RWPE2 (cell line): ENCODE measurements at regions not wholly inside any gene's neighbourhood (a gene's known extent, or its start where the extent isn't known, plus 50 kb on each side); places are given as distances from the start of the nearest gene placed in this dataset.

Experiments used
- ATAC-seq: fragments of 200-7000 bp; cut with Tn5 transposase; 3 replicates; pipeline ENCODE4 v1.9.1; 2021; ENCODE audit warnings: low read depth
- DNase-seq: peaks from one replicate; pipeline ENCODE4 v3.0.0-alpha.2; 2020; ENCODE audit warnings: low spot score
- H3K27ac ChIP-seq: fragments of 450-650 bp; 2 replicates; pipeline ENCODE4 v1.5.1; 2017; ENCODE audit warnings: mild to moderate bottlenecking; ENCODE audit not compliant: poor library complexity, severe bottlenecking
- H3K27me3 ChIP-seq: fragments of 250-450 bp; sonication (Bioruptor Pico); 2 replicates; pipeline ENCODE4 v1.5.1; 2021; ENCODE audit warnings: mild to moderate bottlenecking, moderate library complexity; ENCODE audit not compliant: insufficient read depth, poor library complexity, severe bottlenecking
- H3K36me3 ChIP-seq: fragments of 250-450 bp; sonication (Bioruptor Pico); 2 replicates; pipeline ENCODE4 v1.5.1; 2020; ENCODE audit warnings: low read depth, mild to moderate bottlenecking, moderate library complexity
- H3K4me1 ChIP-seq: fragments of 250-450 bp; sonication (Bioruptor Pico); 2 replicates; pipeline ENCODE4 v1.5.1; 2021; ENCODE audit warnings: mild to moderate bottlenecking, moderate library complexity; ENCODE audit not compliant: insufficient read depth, poor library complexity, severe bottlenecking
- H3K4me3 ChIP-seq: fragments of 250-450 bp; sonication (Bioruptor Pico); 2 replicates; pipeline ENCODE4 v1.5.1; 2021; ENCODE audit warnings: mild to moderate bottlenecking, moderate library complexity; ENCODE audit not compliant: severe bottlenecking
- H3K9me3 ChIP-seq: fragments of 250-450 bp; sonication (Bioruptor Pico); 2 replicates; pipeline ENCODE4 v1.5.1; 2021; ENCODE audit warnings: mild to moderate bottlenecking, moderate library complexity; ENCODE audit not compliant: severe bottlenecking
- CTCF ChIP-seq: fragments of 450-650 bp; IDR thresholded peaks from one replicate; pipeline ENCODE4 v1.5.1; 2017; ENCODE audit warnings: mild to moderate bottlenecking, moderate library complexity; ENCODE audit not compliant: poor library complexity, severe bottlenecking

DNA sequence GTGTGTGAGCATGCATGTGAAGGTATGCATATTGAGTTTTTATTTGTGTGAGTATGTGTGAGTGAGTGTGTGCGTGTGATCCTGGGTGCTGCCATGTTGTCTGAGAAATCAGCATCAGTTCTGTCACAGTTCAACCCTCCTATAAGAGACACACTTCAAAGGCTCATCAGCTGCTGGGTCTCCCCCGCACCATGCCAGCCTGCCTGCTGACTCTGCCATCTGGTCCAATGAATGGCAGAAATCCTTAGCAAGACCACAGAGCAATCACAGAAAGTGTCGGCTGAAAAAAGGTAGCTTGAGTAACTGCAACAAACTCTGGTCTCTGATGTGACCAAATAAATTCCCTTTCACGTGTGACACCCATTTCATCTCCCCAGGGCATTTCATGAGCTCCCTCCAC lies 381.8 kb upstream of the MAF start:
- no peak for ATAC-seq
- no peak for TF ChIP-seq CTCF

DNA sequence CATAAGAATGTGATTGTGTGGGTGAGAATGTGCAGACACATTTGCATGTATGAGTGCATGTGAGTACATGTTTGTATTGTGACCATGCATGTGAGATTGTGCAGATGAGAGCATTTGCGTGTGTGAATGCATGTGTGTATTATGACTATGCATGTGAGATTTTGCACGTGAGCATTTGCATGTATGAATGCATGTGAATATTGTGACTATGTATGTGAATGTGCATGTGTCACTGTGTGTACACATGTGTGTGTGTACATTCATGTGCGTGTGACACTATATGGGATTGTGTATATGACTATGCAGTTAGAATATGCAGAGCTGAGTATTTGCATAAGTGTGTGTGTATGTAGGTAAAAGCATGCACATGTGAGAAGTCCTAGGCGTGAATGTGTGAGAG lies 381.3 kb upstream of the MAF start:
- no peak overlapping the region for H3K4me3 ChIP-seq
- no peak for DNase-seq
- H3K27me3 ChIP-seq = no peaks in the 10 kb centered on the region
- no peaks in the 10 kb centered on the region for H3K4me1 ChIP-seq
- H3K36me3 ChIP-seq = no peaks in the 10 kb centered on the region
- no peaks in the 10 kb centered on the region for H3K9me3 ChIP-seq
- ATAC-seq = no peak
- no peak for TF ChIP-seq CTCF
- no peak overlapping the region for H3K27ac ChIP-seq

More for the DNA sequence above, 381.8 kb upstream of the MAF start:
- no peak overlapping the region for H3K4me3 ChIP-seq
- H3K4me1 ChIP-seq = no peaks in the 10 kb centered on the region
- no peaks in the 10 kb centered on the region for H3K36me3 ChIP-seq
- no peaks in the 10 kb centered on the region for H3K27me3 ChIP-seq
- no peaks in the 10 kb centered on the region for H3K9me3 ChIP-seq
- no peak for DNase-seq
- no peak overlapping the region for H3K27ac ChIP-seq

GRCh38 chr16:79980650-79981521 lies 380.3 kb upstream of the MAF start:
- DNase-seq = no peak
- H3K27me3 ChIP-seq = no peaks in the 10 kb centered on the region

DNA sequence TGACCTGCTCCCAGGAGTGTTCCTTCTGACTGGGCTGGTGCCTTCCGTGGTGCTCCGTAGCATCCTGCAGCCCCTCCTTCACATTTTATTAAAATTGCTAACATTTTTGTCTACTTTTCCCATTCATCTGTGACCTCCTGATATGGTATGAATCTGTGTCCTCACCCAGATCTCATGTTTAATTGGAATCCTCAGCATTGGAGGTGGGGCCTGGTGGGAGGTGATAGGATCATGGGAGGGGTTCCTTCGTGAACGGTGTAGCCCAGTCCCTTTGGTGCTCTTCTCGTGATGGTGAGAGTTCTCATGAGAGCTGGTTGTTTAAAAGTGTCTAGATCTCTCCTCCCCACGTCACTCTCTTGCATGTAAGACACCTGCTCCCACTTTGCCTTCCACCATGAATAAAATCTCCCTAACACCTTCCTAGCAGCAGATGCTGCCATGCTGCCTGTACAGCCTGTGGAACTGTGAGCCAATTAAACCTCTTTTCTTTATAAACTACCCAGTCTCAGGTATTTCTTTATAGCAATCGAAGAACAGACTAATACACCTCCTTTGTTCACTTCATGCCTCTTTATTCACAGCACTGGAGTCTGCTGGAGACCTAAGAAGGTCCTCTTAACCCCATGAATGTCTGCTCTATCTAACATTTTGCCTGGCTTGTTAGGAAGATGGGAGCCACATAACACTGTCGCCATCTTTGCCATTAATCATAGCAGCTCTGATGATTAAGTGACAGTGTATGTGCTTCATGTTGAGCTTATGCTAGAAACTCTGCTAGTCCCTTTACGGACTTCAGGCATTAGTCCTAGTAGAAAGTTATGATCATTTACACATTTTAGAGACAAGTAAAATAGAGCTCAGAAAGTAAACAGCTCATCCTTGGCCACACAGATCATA lies 377.7 kb upstream of the MAF start:
- H3K27me3 ChIP-seq = no peaks in the 10 kb centered on the region
- ATAC-seq (no peak), DNase-seq (no peak)
- TF ChIP-seq CTCF = no peak
- no peaks in the 10 kb centered on the region for H3K36me3 ChIP-seq
- no peak overlapping the region for H3K27ac ChIP-seq
- no peaks in the 10 kb centered on the region for H3K4me1 ChIP-seq
- H3K4me3 ChIP-seq = no peak overlapping the region
- no peaks in the 10 kb centered on the region for H3K9me3 ChIP-seq

More at GRCh38 chr16:79980650-79981521, 380.3 kb upstream of the MAF start:
- H3K9me3 ChIP-seq = no peaks in the 10 kb centered on the region
- no peak overlapping the region for H3K27ac ChIP-seq
- no peaks in the 10 kb centered on the region for H3K36me3 ChIP-seq
- ATAC-seq = no peak
- TF ChIP-seq CTCF = no peak
- H3K4me3 ChIP-seq = no peak overlapping the region
- no peaks in the 10 kb centered on the region for H3K4me1 ChIP-seq
